ENCODE measurements at regions not wholly inside any gene's neighbourhood (a gene's known extent, or its start where the extent isn't known, plus 50 kb on each side); places are given as distances from the start of the nearest gene placed in this dataset.
A peak's percentile ranks its signal among the peaks of the same experiment; 100 is the strongest.
"Not testable (repeated sequence)": the region's sequence is repeated elsewhere in the genome, so short reads cannot be mapped to it uniquely, and the experiment has no call there.

DNA sequence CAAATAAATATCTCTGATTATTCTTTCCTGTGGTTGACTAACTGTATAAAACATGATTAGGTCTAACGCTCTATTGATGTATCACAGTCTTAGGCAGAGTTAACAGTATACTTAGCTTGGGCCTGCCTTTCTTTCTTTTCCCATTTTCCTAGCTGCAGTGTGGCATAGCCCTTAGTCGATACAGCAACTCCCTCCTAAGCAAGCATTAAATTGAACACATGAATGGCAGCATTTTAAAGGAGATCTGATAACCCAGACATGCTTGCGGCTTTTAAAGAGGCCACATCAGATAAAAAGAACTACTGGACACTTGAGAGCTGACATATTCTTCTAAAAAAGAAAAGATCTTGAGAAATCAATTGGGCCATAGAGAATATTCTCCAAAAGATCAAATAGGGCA is 312.0 kb upstream of the TMPRSS15 start:
- DNase-seq (ENCODE audit: low read depth, low spot score), result no peak

DNA sequence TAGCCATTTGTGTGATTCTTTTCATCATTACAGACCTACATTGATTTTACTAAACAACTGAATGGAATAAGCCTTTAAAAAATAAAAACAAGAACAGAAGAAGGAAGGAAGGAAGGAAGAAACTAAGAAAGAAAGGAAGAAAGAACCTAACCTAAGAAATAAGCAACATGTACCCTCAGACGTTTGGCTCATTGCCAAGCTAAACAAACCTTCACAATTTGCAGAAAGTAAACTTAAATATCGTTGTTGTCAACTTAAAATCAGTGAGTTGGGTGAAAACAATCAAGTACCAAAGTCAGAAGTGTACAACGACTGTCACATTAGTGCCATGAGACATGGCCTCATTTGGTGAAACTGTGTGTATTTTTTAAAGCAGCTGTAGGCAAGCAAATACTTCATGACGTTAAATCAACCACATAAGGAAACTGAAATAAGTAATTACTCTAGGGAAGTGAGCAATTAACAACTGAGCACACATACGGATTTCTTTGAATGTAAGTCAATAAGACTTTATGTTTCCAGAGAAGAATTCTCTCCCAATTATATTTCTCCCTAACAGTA is 313.1 kb upstream of the TMPRSS15 start:
- peak; percentile 0 for DNase-seq (ENCODE audit: low read depth, low spot score)

DNA sequence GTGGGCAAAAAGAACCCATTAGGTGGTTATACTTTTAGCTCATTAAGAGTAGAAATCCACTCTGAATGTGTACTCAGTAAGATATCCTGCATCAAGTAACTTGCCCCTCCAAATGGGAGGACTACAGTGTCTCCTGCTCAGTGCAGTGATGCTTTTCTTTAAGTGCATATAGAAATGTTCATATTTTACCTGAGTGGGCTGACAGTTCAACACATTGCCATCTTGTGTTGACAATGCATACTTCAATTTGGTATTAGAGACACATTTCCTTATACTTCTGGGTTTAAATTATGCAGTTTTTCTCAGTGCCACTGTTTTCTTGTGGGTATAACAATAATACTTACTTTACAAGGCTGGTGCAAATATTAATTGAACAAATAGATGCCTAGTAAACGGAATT is 318.6 kb upstream of the TMPRSS15 start:
- DNase-seq (ENCODE audit: low read depth, low spot score), result no peak

DNA sequence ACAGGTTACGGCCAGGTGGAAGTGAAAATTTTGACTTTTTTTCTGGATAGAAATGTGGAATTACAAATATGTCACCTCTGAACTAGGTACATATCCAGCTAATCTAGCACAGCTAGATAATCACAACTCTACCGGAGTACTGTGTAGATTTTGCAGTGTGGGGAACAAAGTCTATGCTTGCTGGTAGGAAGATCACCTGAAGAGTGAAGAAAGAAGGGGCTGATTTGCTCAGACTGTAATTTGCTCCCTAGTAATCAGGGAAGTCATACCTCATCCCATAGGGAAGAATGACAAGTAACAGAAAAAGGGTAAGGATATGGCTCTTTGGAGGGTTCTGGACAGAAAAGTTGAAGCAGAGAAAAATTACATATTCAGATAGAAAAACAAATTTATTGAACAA is 319.6 kb upstream of the TMPRSS15 start:
- DNase-seq (ENCODE audit: low read depth, low spot score), result no peak

DNA sequence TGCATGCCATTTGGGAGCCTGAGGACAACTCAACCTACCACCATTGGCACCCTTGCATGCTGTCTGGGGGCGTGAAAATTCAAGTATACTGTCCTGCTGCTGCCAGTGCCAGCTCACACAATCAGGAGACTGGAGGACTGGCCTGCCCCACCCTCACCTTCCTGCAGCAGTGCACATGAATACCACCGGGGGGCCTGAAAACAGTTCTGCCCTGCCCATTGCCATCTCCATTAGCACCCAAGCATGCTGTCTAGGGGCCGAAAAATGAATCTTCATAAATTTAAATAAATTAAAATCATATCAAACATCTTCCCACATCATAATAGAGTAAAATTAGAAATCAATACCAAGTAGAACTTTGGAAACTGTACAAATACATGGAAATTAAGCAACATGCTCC is 322.1 kb upstream of the TMPRSS15 start:
- no peak for DNase-seq (ENCODE audit: low read depth, low spot score)

DNA sequence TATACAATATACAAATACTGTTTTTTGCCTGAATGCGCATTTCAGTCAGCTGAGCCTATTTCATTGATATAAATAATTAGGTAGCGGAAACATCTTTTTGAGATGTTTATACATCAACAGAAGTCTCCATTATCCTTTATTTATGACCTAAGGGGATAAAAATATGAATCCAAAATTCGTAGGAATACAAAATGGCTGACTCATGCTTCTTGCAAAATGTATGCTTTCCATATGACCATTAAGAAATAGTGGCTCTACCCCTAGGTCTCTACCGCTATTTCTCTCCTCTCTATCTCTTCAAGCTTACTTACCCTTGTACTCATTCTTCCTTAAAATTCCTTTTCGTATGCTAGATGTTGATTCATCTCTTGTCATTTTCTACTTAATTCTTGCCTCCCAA is 338.4 kb upstream of the TMPRSS15 start:
- DNase-seq (ENCODE audit: low read depth, low spot score), result no peak

DNA sequence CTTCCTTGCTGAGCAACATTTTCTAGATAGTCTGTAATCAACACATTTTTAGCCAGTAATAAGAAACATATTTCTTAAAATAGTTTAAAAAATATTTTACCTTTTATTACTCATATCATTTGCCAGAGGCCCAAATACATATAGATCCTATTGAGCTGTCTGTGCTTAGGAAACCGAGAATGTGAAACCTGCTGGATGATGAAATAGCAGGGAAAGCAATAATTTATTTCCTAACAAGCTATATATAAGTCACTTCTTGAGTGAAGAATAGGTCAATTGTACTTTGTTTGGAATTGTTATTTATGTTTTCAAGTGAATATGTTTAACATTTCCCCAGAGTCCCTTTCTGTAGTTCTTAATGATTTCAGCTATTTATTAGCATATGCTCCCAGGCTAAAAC is 339.9 kb upstream of the TMPRSS15 start:
- no peak for DNase-seq (ENCODE audit: low read depth, low spot score)

DNA sequence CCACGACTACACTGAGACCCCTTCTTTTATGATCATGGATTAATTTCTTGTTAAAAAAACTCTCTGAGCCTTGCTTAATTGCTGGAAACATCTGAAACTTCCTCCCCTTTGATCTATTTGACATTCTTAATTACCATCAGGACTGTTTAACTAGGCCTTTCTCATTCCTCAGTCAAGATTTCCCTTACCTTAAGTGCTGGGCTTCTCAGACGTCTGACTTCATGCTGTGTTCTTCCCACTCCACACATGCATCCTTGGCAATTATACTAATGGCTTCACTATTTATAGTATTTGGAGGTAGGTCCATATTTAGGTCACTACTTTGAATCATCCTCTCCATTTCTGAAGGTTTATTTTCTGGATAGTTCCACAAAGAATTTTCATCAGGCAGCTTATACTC is 341.3 kb upstream of the TMPRSS15 start:
- DNase-seq (ENCODE audit: low read depth, low spot score), result no peak

DNA sequence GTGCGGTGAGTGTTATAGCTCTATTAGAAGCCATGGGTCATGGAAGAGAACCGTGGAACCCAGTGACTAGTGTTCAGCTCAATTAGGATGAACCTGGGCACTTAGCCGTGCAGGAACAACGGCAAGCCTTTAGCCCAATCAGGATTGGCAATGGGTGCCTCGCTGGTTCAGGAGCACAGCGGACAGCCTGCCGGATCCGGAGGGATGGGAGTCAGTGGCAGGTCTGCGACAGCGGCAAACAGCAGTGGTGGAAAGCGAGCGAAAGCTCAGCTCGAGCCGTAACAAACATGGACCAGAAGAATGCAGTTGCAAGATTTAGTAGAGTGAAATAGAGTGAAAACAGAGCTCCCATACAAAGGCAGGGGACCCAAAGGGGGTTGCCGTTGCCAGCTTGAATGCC is 349.3 kb upstream of the TMPRSS15 start:
- DNase-seq (ENCODE audit: low read depth, low spot score), result not testable (repeated sequence)

DNA sequence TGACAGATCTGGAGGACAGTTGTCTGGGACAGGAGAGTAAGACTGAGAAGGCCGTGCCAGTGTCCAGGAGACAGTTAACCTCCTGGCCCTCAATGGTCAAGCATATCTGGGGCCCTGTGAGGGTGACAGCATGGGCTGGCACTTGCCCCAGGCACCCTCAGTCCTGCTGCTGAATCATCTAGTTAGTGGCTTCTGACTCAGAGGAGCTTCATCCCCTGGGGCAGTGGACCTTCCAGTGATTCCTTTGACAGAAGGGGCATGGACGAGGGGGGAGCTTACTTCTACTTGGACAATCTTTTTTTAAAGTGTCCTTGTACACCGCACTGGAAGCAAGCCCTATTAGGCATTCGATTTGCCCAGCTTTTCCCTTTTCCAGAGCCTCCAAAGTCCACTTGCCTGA is 352.7 kb upstream of the TMPRSS15 start:
- peak; percentile 3 for DNase-seq (ENCODE audit: low read depth, low spot score)

DNA sequence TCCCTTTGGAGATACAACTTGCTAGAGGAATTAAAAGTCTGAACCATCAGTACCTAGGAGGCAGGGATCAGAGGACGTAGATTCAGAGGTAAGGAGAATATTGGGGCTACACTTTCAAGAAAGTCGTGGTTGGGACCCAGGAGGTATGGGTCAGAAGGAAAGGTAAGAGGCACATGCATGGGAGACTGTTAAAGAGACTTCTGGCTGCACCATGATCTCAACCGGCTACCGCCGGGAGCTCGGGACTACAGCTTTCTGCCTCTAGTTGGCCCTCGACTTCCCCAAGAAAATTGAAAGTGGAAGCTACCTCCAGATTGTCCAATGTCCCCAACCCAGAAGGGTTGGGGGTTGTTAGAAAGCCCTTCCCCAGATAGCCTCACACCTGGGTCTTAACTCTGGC is 355.7 kb upstream of the TMPRSS15 start:
- no peak for DNase-seq (ENCODE audit: low read depth, low spot score)

DNA sequence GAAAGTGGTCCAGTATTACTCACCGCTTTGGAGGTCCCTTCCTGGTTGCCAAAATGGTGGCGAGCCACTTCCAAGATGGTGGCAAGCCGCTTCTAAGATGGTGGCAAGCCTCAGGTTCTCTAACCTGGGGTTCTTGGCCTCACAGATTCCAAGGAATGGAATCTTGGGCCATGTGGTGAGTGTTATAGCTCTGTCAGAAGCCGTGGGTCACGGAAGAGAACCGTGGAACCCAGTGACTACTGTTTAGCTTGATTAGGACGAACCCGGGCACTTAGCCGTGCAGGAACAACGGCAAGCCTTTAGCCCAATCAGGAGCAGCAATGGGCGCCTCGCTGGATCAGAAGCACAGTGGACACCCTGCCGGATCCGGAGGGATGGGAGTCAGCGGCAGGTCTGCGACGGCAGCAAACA is 356.2 kb upstream of the TMPRSS15 start:
- no peak for DNase-seq (ENCODE audit: low read depth, low spot score)

DNA sequence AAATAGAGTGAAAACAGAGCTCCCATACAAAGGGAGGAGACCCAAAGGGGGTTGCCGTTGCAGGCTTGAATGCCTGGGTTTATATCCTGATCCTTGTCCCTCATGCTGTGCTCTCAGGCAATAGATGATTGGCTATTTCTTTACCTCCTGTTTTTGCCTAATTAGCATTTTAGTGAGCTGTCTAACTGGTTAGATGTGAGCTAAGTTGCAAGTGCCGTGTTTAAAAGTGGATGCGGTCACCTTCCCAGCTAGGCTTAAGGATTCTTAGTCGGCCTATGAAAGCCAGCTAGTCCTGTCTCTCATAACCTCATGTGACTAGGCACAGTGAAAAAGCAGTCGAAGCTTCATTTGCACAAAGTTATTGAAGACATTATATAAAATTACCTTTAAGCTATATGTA is 356.7 kb upstream of the TMPRSS15 start:
- DNase-seq (ENCODE audit: low read depth, low spot score), result no peak

DNA sequence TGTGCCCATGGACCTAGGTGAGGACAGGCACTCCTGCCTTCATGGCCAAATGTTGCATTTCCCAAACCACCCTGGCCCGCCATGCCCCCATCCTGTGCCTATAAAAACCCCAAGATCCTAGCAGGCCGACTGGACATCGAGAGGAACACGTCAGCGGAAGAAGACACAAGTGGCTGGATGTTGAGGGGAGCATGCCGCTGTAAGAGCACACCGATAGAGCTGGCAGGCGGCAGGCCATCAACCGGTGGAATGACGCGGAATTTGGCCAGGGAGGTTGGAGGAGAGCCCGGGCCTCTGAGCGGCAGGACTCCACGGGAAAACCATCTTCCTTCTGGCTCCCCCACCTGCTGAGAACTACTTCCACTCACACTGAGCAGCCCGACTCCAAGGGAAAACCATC is 361.1 kb upstream of the TMPRSS15 start:
- DNase-seq (ENCODE audit: low read depth, low spot score), result no peak

DNA sequence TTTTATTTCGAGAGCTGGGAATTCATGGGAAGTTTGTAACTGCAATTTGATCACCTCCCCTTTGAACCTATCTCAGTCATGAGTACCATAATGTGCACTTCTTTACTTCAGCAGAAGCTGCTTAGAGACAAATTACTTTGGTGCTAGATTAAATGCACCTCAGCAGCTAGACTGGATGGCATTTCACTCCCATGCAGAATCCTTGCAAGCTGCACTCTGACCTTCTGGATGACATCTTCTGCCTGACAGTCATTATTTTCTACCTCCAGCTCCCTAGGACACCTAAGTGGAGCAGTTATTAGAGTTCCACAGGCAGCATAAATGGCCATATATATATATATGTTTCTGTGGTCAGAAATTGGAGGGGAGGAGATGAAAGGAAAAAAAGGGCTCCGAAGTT is 366.0 kb upstream of the TMPRSS15 start:
- no peak for DNase-seq (ENCODE audit: low read depth, low spot score)

DNA sequence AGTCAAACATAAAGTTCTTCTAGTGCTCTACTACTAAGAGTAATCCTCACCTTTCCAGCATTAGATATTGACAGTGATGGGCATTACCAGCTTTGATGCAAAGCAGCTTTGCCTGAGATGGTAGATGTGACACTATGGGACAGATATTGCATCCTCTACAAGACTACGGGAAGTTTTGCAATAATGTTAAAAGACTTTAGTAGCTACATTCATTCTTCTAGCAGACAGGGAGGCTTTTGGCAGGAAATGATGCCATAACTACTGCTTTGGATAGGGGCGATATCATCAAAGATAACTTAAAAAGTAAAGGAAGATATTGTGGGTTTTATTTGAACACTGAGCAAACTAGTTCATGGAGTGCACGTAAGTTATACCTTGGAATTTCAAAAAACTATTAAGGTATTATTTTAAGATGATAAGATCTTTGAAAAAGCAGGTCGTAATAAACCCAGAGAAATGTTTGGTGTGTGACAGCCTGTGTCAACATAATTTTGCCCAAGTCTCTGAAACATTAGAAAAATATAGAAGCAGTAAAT is 368.3 kb upstream of the TMPRSS15 start:
- no peak for DNase-seq (ENCODE audit: low read depth, low spot score)

DNA sequence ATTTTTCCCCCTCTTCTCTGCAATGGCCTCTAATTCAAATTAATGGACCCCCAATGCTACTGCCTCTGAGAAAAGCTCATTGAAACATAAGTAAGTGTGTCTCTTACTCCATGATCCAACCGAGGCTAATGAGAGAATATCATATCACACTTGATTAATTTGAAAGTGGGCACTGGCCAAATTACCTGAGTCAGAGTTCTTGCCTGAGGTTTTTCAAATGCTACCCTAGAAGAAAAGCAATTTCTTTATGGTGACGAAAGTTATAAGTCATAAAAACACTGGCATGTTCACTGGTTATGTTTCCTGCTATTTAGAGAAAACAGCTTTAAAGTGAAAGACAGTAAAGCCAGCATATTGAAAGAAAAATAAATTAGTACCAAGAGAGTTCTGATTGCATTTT is 368.8 kb upstream of the TMPRSS15 start:
- DNase-seq (ENCODE audit: low read depth, low spot score), result peak; percentile 13

DNA sequence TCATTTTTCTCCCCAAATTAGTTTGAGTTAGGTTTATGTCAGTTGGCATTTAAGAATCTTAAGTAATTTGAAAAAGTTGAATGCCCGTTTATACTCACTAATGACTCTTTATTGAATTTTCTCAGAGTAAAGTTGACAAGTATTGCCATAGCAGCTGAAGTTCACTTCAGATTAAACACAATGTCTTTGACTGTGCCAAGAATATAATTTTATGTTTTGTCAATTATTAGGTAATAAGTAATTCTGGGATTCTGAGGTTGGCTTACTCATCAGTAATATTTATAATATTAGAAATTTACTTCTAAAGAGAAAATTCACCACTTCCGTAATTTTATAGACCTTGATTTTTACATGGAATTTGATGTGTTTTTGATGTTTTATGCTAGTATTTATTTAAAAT is 369.3 kb upstream of the TMPRSS15 start:
- DNase-seq (ENCODE audit: low read depth, low spot score), result no peak

DNA sequence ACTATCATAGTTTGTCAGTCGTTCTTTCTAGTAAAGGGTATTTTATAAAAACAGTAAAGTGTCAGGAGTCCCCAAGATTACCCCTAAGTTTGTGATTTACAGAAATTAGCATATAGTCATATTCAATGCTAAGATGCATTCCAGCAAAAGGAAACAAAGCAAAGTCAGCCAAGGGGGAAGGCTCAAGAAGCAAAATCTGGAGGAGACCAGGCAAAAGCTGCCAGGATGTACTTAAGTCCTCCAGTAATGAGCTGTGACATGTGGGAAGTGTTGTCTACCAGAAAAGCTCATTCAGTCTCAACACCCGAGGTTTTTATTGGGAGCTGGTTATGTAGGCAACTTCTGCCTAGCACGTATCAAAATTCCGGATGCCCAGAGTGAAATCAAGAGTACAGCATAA is 373.4 kb upstream of the TMPRSS15 start:
- DNase-seq (ENCODE audit: low read depth, low spot score), result no peak

DNA sequence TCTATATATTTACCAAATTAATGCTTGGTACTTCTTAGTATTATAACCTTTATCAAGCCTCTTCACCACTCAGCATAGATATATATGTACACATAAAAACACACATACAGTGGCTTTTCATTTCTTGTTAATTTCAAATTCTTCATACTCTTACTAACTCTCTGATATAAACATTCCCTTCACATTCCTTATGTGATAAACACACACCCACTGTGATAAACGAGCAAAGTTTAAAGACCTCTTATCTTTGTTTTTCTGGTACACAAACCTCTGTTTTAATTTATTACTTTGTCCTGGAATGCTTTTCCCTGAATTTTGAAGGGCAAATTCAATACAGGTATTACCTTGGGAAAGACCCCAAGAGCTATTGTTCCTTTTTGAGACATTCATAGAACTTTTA is 379.1 kb upstream of the TMPRSS15 start:
- DNase-seq (ENCODE audit: low read depth, low spot score), result no peak

DNA sequence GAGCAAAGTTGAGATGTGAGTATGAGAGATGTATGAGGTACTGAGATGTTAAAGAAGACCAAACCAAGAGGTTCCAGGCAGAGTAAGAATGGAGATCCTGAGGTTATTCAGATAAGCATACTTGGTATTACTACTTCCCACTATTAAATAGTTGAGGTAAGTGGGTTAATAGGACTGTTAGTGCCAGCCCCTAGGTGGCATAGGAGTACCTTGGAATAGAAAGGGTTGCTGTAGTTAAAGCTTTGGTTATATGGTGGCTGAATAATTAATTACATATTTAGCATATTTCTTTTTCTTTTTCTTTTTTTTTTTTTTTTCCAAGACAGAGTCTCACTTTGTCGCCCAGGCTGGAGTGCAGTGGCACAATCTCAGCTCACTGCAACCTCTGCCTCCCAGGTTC is 397.9 kb upstream of the TMPRSS15 start:
- peak; percentile 3 for DNase-seq (ENCODE audit: low read depth, low spot score)

DNA sequence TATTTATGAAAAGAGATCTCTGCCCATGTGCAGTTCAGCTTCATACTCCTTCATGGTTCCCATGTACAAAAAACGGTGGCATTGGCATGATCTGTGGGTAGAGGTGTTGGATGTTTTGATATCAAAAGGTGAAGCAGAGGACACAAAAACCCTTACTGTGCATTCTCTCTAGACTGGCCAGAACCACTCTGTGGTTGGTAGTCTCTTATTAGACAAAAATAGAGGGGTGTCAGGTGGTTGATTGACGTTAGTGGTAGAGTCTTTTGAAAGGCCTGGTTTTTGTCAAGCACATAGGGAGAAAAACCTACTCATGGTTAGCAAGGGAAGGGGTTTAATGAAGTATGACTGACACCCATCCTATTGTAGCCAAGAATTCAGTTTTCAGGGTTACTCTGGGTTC is 400.0 kb upstream of the TMPRSS15 start:
- no peak for DNase-seq (ENCODE audit: low read depth, low spot score)

DNA sequence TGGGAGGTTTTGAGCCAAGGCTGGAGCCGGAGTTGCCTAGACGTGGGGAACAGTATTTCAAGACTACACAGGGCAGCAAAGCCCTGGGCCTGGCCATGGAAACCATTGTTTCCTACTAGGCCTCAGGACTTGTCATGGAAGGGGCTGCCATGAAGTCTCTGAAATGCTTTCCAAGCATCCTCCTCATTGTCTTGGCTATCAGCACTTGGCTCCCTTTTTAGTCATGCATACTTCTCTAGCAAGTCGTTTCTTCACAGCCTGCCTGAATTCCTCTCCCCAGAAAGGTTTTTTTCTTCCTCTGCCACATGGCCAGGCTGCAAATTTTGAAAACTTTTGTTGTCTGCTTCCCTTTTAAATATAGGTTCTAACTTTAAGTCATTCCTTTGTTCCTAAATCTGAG is 406.6 kb upstream of the TMPRSS15 start:
- no peak for DNase-seq (ENCODE audit: low read depth, low spot score)

DNA sequence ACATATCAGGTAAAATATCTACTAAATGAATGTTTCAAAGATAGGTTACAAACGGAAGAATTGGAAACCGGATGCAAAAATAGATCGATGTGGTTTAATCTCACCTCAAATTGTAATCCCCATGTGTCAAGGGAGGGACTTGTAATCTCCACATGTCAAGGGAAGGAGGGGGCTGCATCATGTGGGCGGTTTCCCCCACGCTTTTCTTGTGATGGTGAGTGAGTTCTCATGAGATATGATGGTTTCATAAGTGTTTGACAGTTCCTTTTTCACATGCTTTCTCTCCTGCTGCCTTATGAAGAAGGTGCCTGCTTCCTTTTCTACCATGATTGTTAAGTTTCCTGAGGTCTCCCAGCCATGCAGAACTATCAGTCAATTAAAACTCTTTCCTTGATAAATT is 408.7 kb upstream of the TMPRSS15 start:
- DNase-seq (ENCODE audit: low read depth, low spot score), result no peak
